ENCODE measurements at regions not wholly inside any gene's neighbourhood (a gene's known extent, or its start where the extent isn't known, plus 50 kb on each side); places are given as distances from the start of the nearest gene placed in this dataset.
"Not testable (repeated sequence)": the region's sequence is repeated elsewhere in the genome, so short reads cannot be mapped to it uniquely, and the experiment has no call there.

- DNase-seq = no peak
Measured at GRCh38 chr11:31956310-31956709, 134.6 kb upstream of the RCN1 start.

GRCh38 chr11:31955838-31956237 is 135.0 kb upstream of the RCN1 start:
- no peak for DNase-seq

GRCh38 chr11:31953803-31954327 is 137.0 kb upstream of the RCN1 start:
- no peak for DNase-seq

GRCh38 chr11:31949733-31950200 is 138.6 kb upstream of the PAX6 start:
- not testable (repeated sequence) for DNase-seq

GRCh38 chr11:31947051-31947450 is 135.9 kb upstream of the PAX6 start:
- no peak for DNase-seq

GRCh38 chr11:31943056-31943780 is 132.1 kb upstream of the PAX6 start:
- DNase-seq = no peak

GRCh38 chr11:31940371-31941037 is 129.4 kb upstream of the PAX6 start:
- no peak for DNase-seq

GRCh38 chr11:31939004-31939403 is 127.9 kb upstream of the PAX6 start:
- no peak for DNase-seq

GRCh38 chr11:31936312-31936711 is 125.2 kb upstream of the PAX6 start:
- DNase-seq = no peak

- no peak for DNase-seq
Measured at GRCh38 chr11:31932879-31933278, 121.8 kb upstream of the PAX6 start.

GRCh38 chr11:31927982-31928381 is 116.9 kb upstream of the PAX6 start:
- no peak for DNase-seq

- no peak for DNase-seq
Measured at GRCh38 chr11:31926816-31927528, 115.8 kb upstream of the PAX6 start.

- DNase-seq = no peak
Measured at GRCh38 chr11:31926106-31926505, 115.0 kb upstream of the PAX6 start.

GRCh38 chr11:31922450-31922849 is 111.3 kb upstream of the PAX6 start:
- no peak for DNase-seq

GRCh38 chr11:31921081-31921480 is 110.0 kb upstream of the PAX6 start:
- DNase-seq = no peak

GRCh38 chr11:31919175-31919574 is 108.1 kb upstream of the PAX6 start:
- no peak for DNase-seq

- no peak for DNase-seq
Measured at GRCh38 chr11:31915867-31916266, 104.7 kb upstream of the PAX6 start.

GRCh38 chr11:31913985-31914384 is 102.9 kb upstream of the PAX6 start:
- DNase-seq = no peak

GRCh38 chr11:31912808-31913207 is 101.7 kb upstream of the PAX6 start:
- DNase-seq = no peak

GRCh38 chr11:31910950-31911576 is 99.9 kb upstream of the PAX6 start:
- DNase-seq = no peak

GRCh38 chr11:31903225-31904074 is 92.3 kb upstream of the PAX6 start:
- no peak for DNase-seq

- no peak for DNase-seq
Measured at GRCh38 chr11:31902706-31903105, 91.6 kb upstream of the PAX6 start.
